PFSK-1 (cell line): ENCODE measurements at regions not wholly inside any gene's neighbourhood (a gene's known extent, or its start where the extent isn't known, plus 50 kb on each side); places are given as distances from the start of the nearest gene placed in this dataset.

Source experiments
- FOXP2 ChIP-seq: optimal IDR thresholded peaks from 2 replicates; pipeline ENCODE3; 2011; ENCODE audit warnings: borderline replicate concordance, control low read depth, inconsistent platforms; ENCODE audit not compliant: insufficient read depth; ENCODE audit errors: extremely low read length, extremely low read depth
- POLR2AphosphoS5 ChIP-seq: IDR thresholded peaks from 2 replicates; pipeline ENCODE4 v1.6.1; 2012; ENCODE audit warnings: low read depth, mild to moderate bottlenecking, control low read depth, low read length, moderate library complexity
- REST ChIP-seq, 2 experiments: IDR thresholded peaks; 2 replicates each; pipeline versions ENCODE4 v1.6.1 to v1.8.0; 2011 to 2012; ENCODE audit warnings: low read depth in 2 of 2, low read length in 2 of 2, control low read depth in 1 of 2, inconsistent platforms in 1 of 2, mild to moderate bottlenecking in 1 of 2, moderate library complexity in 1 of 2; ENCODE audit not compliant: insufficient read depth in 1 of 2

GRCh38 chr1:96039910-96040309 lies 681.7 kb upstream of the PTBP2 start:
- TF ChIP-seq POLR2AphosphoS5 (no peak), REST (IDR thresholded peaks at IDR 0.05; ENCODE audit: insufficient read depth in 1 of 2, low read depth in 2 of 2, low read length in 2 of 2) (no peak), FOXP2 (no peak)
